ENCODE measurements at regions not wholly inside any gene's neighbourhood (a gene's known extent, or its start where the extent isn't known, plus 50 kb on each side); places are given as distances from the start of the nearest gene placed in this dataset.

GRCh38 chr20:60669211-60669610 is 582.9 kb upstream of the CDH4 start:
- no peak for TF ChIP-seq CTCF (IDR thresholded peaks at IDR 0.05)
- ATAC-seq (ENCODE audit: poor library complexity) (no peak), DNase-seq (no peak)
- Histone ChIP-seq H3K36me3 (ENCODE audit: insufficient read depth, low read length) (no peaks in the 10 kb centered on the region), H3K27me3 (ENCODE audit: control insufficient read depth in 1 of 2, insufficient read depth in 2 of 2, low read length in 2 of 2) (no peaks in the 10 kb centered on the region), H3K4me3 (ENCODE audit: low read length) (no peak overlapping the region), H3K4me1 (ENCODE audit: insufficient read depth, low read length) (no peaks in the 10 kb centered on the region), H3K27ac (ENCODE audit: low read depth in 1 of 2, low read length in 2 of 2) (no peak overlapping the region), H3K9me3 (ENCODE audit: control insufficient read depth in 1 of 2, insufficient read depth in 1 of 2, low read length in 2 of 2) (no peaks in the 10 kb centered on the region)
- H3K4me1 Mint-ChIP-seq (ENCODE audit: low read depth): no peaks in the 10 kb centered on the region
- H3K4me3 Mint-ChIP-seq: no peak overlapping the region
- ChIA-PET CTCF (interaction anchor here (0.6 kb wide), 1 partner anchor 344 kb away, joined by 3 read pairs; no protein-coding TSS in a partner anchor), POLR2A (no interaction called here)
- no peaks in the 10 kb centered on the region for H3K36me3 Mint-ChIP-seq (ENCODE audit: low read depth)
- H3K27ac Mint-ChIP-seq: no peak overlapping the region
- no peaks in the 10 kb centered on the region for H3K9me3 Mint-ChIP-seq
- H3K27me3 Mint-ChIP-seq: no peaks in the 10 kb centered on the region
- intact Hi-C loops (cut with DNase I, micrococcal nuclease): no loop called here

- no peak for ATAC-seq (ENCODE audit: poor library complexity)
- DNase-seq: no peak
- Mint-ChIP-seq H3K27ac (no peak overlapping the region), H3K36me3 (ENCODE audit: low read depth) (no peaks in the 10 kb centered on the region), H3K4me1 (ENCODE audit: low read depth) (no peaks in the 10 kb centered on the region), H3K4me3 (no peak overlapping the region), H3K9me3 (no peaks in the 10 kb centered on the region), H3K27me3 (peaks cover 6% of the 10 kb centered on the region)
- intact Hi-C loops (cut with DNase I, micrococcal nuclease): no loop called here
- no peaks in the 10 kb centered on the region for H3K4me1 ChIP-seq (ENCODE audit: insufficient read depth, low read length)
- no peak overlapping the region for H3K27ac ChIP-seq (ENCODE audit: low read depth in 1 of 2, low read length in 2 of 2)
- CTCF ChIA-PET: no interaction called here
- no peaks in the 10 kb centered on the region for H3K27me3 ChIP-seq (ENCODE audit: control insufficient read depth in 1 of 2, insufficient read depth in 2 of 2, low read length in 2 of 2)
- H3K36me3 ChIP-seq (ENCODE audit: insufficient read depth, low read length): no peaks in the 10 kb centered on the region
- POLR2A ChIA-PET: interaction anchor here (0.7 kb wide), 1 partner anchor 224 kb away, joined by 3 read pairs; no protein-coding TSS in a partner anchor
- no peaks in the 10 kb centered on the region for H3K9me3 ChIP-seq (ENCODE audit: control insufficient read depth in 1 of 2, insufficient read depth in 1 of 2, low read length in 2 of 2)
- no peak overlapping the region for H3K4me3 ChIP-seq (ENCODE audit: low read length)
- no peak for TF ChIP-seq CTCF (IDR thresholded peaks at IDR 0.05)
Observed at GRCh38 chr20:60676011-60676410, 576.0 kb upstream of the CDH4 start.

GRCh38 chr20:60677819-60678218 is 574.2 kb upstream of the CDH4 start:
- no peaks in the 10 kb centered on the region for H3K4me1 ChIP-seq (ENCODE audit: insufficient read depth, low read length)
- Mint-ChIP-seq H3K9me3 (no peaks in the 10 kb centered on the region), H3K27ac (no peak overlapping the region), H3K4me3 (no peak overlapping the region), H3K4me1 (ENCODE audit: low read depth) (no peaks in the 10 kb centered on the region), H3K36me3 (ENCODE audit: low read depth) (no peaks in the 10 kb centered on the region), H3K27me3 (peaks cover 6% of the 10 kb centered on the region)
- DNase-seq (no peak), ATAC-seq (ENCODE audit: poor library complexity) (no peak)
- intact Hi-C loops (cut with DNase I, micrococcal nuclease): no loop called here
- POLR2A ChIA-PET: no interaction called here
- TF ChIP-seq CTCF (IDR thresholded peaks at IDR 0.05): no peak
- H3K27me3 ChIP-seq (ENCODE audit: control insufficient read depth in 1 of 2, insufficient read depth in 2 of 2, low read length in 2 of 2): no peaks in the 10 kb centered on the region
- CTCF ChIA-PET: no interaction called here
- no peaks in the 10 kb centered on the region for H3K9me3 ChIP-seq (ENCODE audit: control insufficient read depth in 1 of 2, insufficient read depth in 1 of 2, low read length in 2 of 2)
- H3K4me3 ChIP-seq (ENCODE audit: low read length): no peak overlapping the region
- H3K36me3 ChIP-seq (ENCODE audit: insufficient read depth, low read length): no peaks in the 10 kb centered on the region
- no peak overlapping the region for H3K27ac ChIP-seq (ENCODE audit: low read depth in 1 of 2, low read length in 2 of 2)

Measured in CD4-positive, alpha-beta T cell (primary cell).